ENCODE measurements at regions not wholly inside any gene's neighbourhood (a gene's known extent, or its start where the extent isn't known, plus 50 kb on each side); places are given as distances from the start of the nearest gene placed in this dataset.

GRCh38 chr5:29367176-29367833, 1826.2 kb upstream of the CDH6 start:
- no peak for DNase-seq

GRCh38 chr5:29351170-29351569, 1842.3 kb upstream of the CDH6 start:
- no peak for DNase-seq

- DNase-seq: no peak
Observed at GRCh38 chr5:29337030-29337429, 1856.5 kb upstream of the CDH6 start.

GRCh38 chr5:29321591-29321990, 1871.9 kb upstream of the CDH6 start:
- no peak for DNase-seq

- DNase-seq: no peak
Observed at GRCh38 chr5:29309359-29309758, 1884.1 kb upstream of the CDH6 start.

GRCh38 chr5:29307478-29307877, 1886.0 kb upstream of the CDH6 start:
- DNase-seq: no peak

GRCh38 chr5:29304545-29304944, 1888.9 kb upstream of the CDH6 start:
- no peak for DNase-seq

GRCh38 chr5:29296548-29296947, 1896.9 kb upstream of the CDH6 start:
- DNase-seq: no peak

- no peak for DNase-seq
Observed at GRCh38 chr5:29277642-29278041, 1915.8 kb upstream of the CDH6 start.

GRCh38 chr5:29276371-29276770, 1917.1 kb upstream of the CDH6 start:
- DNase-seq: no peak

GRCh38 chr5:29263915-29264351, 1929.6 kb upstream of the CDH6 start:
- DNase-seq: no peak

GRCh38 chr5:29262339-29263123, 1931.0 kb upstream of the CDH6 start:
- no peak for DNase-seq

- no peak for DNase-seq
Observed at GRCh38 chr5:29261213-29261612, 1932.3 kb upstream of the CDH6 start.

GRCh38 chr5:29252390-29252789, 1941.1 kb upstream of the CDH6 start:
- DNase-seq: no peak

- no peak for DNase-seq
Observed at GRCh38 chr5:29247346-29248028, 1946.0 kb upstream of the CDH6 start.

- no peak for DNase-seq
Observed at GRCh38 chr5:29240379-29240778, 1953.1 kb upstream of the CDH6 start.

GRCh38 chr5:29239606-29240005, 1953.9 kb upstream of the CDH6 start:
- no peak for DNase-seq

GRCh38 chr5:29238115-29238514, 1955.4 kb upstream of the CDH6 start:
- DNase-seq: no peak

- DNase-seq: no peak
Observed at GRCh38 chr5:29231154-29231553, 1962.3 kb upstream of the CDH6 start.

- no peak for DNase-seq
Observed at GRCh38 chr5:29230591-29230990, 1962.9 kb upstream of the CDH6 start.

- no peak for DNase-seq
Observed at GRCh38 chr5:29229461-29229860, 1964.0 kb upstream of the CDH6 start.

GRCh38 chr5:29218138-29218537, 1975.3 kb upstream of the CDH6 start:
- no peak for DNase-seq

- no peak for DNase-seq
Observed at GRCh38 chr5:29214839-29215238, 1978.6 kb upstream of the CDH6 start.

GRCh38 chr5:29213475-29213874, 1980.0 kb upstream of the CDH6 start:
- no peak for DNase-seq
